ENCODE measurements at regions not wholly inside any gene's neighbourhood (a gene's known extent, or its start where the extent isn't known, plus 50 kb on each side); places are given as distances from the start of the nearest gene placed in this dataset.
A peak's percentile ranks its signal among the peaks of the same experiment; 100 is the strongest.

- no peak for TF ChIP-seq CTCF (IDR thresholded peaks at IDR 0.05)
- DNase-seq, result no peak
- H3K36me3 Mint-ChIP-seq (ENCODE audit: low read depth), result peaks cover 7% of the 10 kb centered on the region; the same call in 1 of the 2 replicates
- peak overlapping the region; percentile 91 for H3K4me3 Mint-ChIP-seq
- H3K9me3 Mint-ChIP-seq, result no peaks in the 10 kb centered on the region
- H3K27me3 Mint-ChIP-seq (ENCODE audit: insufficient read depth), result no peaks in the 10 kb centered on the region
- H3K4me1 Mint-ChIP-seq (ENCODE audit: low read depth), result peaks cover 73% of the 10 kb centered on the region
- no peak overlapping the region for H3K27ac Mint-ChIP-seq
These were observed 367.2 kb downstream of the MTX2 start for GRCh38 chr2:176636401-176636800.

GRCh38 chr2:176637142-176637485 is 367.9 kb downstream of the MTX2 start:
- no peaks in the 10 kb centered on the region; the same call in 1 of the 2 replicates for H3K27me3 Mint-ChIP-seq (ENCODE audit: insufficient read depth)
- no peaks in the 10 kb centered on the region for H3K9me3 Mint-ChIP-seq
- H3K4me1 Mint-ChIP-seq (ENCODE audit: low read depth), result peaks cover 80% of the 10 kb centered on the region
- H3K27ac Mint-ChIP-seq, result peak overlapping the region; percentile 92
- H3K36me3 Mint-ChIP-seq (ENCODE audit: low read depth), result peaks cover 7% of the 10 kb centered on the region; the same call in 1 of the 2 replicates
- peak overlapping the region; percentile 91 for H3K4me3 Mint-ChIP-seq
- no peak for DNase-seq
- no peak for TF ChIP-seq CTCF (IDR thresholded peaks at IDR 0.05)

DNA sequence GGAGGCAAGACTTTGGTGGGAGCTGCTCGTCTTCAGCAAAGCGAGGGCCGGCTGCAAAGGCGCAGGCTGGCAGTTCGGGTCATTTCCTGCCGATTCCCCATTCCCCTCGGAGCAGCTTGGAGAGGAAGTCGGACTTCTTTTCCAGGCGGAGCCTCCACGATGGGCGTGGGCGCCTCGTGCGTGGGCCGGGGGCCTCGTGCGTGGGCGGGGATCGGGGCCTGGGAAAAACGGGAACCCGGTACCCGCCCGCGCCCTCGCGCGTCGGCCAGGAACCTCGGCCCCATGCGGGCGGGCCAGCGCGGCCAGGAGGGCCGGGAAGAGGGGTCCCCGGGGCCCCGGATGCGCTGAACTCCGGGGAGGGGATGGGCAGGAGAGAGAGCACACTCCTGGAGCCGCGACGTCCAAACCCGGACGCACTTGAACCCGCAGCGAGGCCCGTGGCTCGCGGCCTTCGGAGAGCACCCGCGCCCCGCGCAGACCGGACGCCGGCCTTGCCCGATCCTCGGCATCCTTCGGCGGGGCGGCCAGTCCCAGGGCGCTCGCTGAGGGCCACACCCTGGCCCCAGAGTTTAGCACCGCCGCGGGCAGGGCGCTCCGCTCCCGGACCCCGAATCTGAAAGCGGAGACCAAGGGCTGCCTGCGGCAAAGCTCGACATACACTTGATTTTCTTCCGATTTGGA is 368.4 kb downstream of the MTX2 start:
- TF ChIP-seq CTCF (IDR thresholded peaks at IDR 0.05), result no peak
- Mint-ChIP-seq H3K4me1 (ENCODE audit: low read depth) (peaks cover 83% of the 10 kb centered on the region), H3K4me3 (peak overlapping the region; percentile 91), H3K27me3 (ENCODE audit: insufficient read depth) (no peaks in the 10 kb centered on the region; the same call in 1 of the 2 replicates), H3K36me3 (ENCODE audit: low read depth) (peaks cover 5% of the 10 kb centered on the region; the same call in 1 of the 2 replicates), H3K27ac (peak overlapping the region; percentile 92), H3K9me3 (no peaks in the 10 kb centered on the region)
- DNase-seq, result peak; percentile 62

DNA sequence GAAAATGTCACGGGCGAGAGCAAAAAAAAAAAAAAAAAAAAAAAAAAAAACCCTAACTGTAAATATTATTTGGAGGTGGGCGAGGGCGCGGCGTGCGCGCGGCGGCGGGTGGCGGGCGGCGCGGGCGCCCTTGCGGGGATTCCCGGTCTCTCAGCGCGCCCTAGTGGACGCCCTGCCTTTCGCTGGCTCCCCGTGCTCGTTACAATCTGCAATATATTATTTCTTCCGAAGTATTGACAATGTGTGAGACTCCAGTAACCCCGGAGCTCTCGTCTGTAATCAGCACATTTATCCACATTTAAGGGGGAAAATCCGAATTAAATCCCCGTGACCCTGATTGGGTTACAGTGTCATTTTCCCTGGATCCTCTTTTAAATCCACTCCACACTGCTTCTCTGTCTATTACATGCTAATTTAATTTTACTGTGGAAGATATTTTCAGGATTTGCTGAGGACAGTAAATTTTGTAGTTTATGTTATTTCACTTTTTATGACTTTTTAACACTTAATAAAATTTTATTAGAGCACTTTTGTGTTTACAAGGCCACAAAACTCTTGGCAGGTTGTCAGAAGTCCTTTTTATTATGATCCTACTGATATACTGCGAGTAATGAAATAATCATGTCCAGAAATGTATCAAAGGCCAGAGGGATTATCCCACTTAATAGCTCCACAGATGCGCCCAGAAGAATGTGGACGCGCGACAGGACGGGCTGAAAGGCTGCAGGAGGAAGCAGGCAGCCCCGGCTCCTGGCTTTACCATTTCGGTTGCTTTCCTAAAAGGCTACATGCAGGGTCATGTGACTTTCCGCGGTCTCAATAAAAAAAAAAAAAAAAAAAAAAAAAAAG is 369.1 kb downstream of the MTX2 start:
- H3K4me1 Mint-ChIP-seq (ENCODE audit: low read depth), result peaks cover 86% of the 10 kb centered on the region
- peak overlapping the region; percentile 72 for H3K27ac Mint-ChIP-seq
- H3K4me3 Mint-ChIP-seq, result peak overlapping the region; percentile 91
- peak; percentile 61 for DNase-seq
- no peaks in the 10 kb centered on the region; the same call in 1 of the 2 replicates for H3K27me3 Mint-ChIP-seq (ENCODE audit: insufficient read depth)
- H3K36me3 Mint-ChIP-seq (ENCODE audit: low read depth), result no peaks in the 10 kb centered on the region
- no peaks in the 10 kb centered on the region for H3K9me3 Mint-ChIP-seq
- TF ChIP-seq CTCF (IDR thresholded peaks at IDR 0.05), result peak; percentile 88

DNA sequence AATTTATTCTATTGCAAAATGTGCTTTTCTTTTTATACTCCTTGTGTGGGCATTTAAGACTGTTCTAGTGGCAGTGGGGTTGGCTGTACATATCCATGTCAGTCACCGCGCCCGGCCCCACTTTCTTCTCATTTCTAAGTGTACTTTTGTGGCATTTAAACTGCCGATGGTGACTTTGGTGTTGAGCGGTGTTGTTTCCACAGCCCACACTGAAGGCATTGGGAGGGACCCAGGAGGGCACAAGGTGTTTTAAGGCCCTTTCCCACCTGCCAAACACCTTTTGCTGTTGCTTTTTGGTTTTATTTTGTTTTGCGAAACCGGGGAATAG is 369.7 kb downstream of the MTX2 start:
- no peak for TF ChIP-seq CTCF (IDR thresholded peaks at IDR 0.05)
- peaks cover 2% of the 10 kb centered on the region; the same call in 1 of the 2 replicates for H3K36me3 Mint-ChIP-seq (ENCODE audit: low read depth)
- peak overlapping the region; percentile 91 for H3K4me3 Mint-ChIP-seq
- peak overlapping the region; percentile 90; the same call in 1 of the 2 replicates for H3K27ac Mint-ChIP-seq
- DNase-seq, result no peak
- no peaks in the 10 kb centered on the region; the same call in 1 of the 2 replicates for H3K27me3 Mint-ChIP-seq (ENCODE audit: insufficient read depth)
- no peaks in the 10 kb centered on the region for H3K9me3 Mint-ChIP-seq
- H3K4me1 Mint-ChIP-seq (ENCODE audit: low read depth), result peaks cover 88% of the 10 kb centered on the region
